HCT116 (cell line): ENCODE measurements at regions not wholly inside any gene's neighbourhood (a gene's known extent, or its start where the extent isn't known, plus 50 kb on each side); places are given as distances from the start of the nearest gene placed in this dataset.
"Not testable (repeated sequence)": the region's sequence is repeated elsewhere in the genome, so short reads cannot be mapped to it uniquely, and the experiment has no call there.

Experiments
- CTCF ChIP-seq, 3 experiments: fragments of 200-600 bp in 1 of 3; sonication (generic) in 1 of 3; IDR thresholded peaks in 2 of 3; conservative IDR thresholded peaks in 1 of 3; 2 replicates each; pipeline ENCODE4 v1.5.1; 2012 to 2017; ENCODE audit warnings: low read depth in 2 of 3, low read length in 2 of 3, antibody characterized with exemption in 1 of 3, borderline replicate concordance in 1 of 3, control low read depth in 1 of 3, mild to moderate bottlenecking in 1 of 3, mixed read lengths in 1 of 3, mixed run types in 1 of 3, moderate library complexity in 1 of 3; ENCODE audit not compliant: insufficient read depth in 1 of 3
- POLR2A ChIP-seq: IDR thresholded peaks from 2 replicates; pipeline ENCODE4 v1.7.0; 2011; ENCODE audit warnings: borderline replicate concordance; ENCODE audit not compliant: insufficient read depth, insufficient read length; ENCODE audit errors: extremely low read depth
- POLR2AphosphoS5 ChIP-seq: IDR thresholded peaks from 2 replicates; pipeline ENCODE4 v1.6.1; 2011; ENCODE audit warnings: mild to moderate bottlenecking, low read depth, low read length, moderate library complexity
- SIN3A ChIP-seq: IDR thresholded peaks from 2 replicates; pipeline ENCODE4 v1.6.1; 2012; ENCODE audit warnings: low read depth
- YY1 ChIP-seq: IDR thresholded peaks from 2 replicates; pipeline ENCODE4 v1.6.1; 2011; ENCODE audit warnings: low read length, low read depth, moderate library complexity, mild to moderate bottlenecking; ENCODE audit not compliant: insufficient replicate concordance; ENCODE audit errors: extremely low read depth

GRCh38 chr1:121538148-121538547, 353.4 kb downstream of the SRGAP2C start:
- not testable (repeated sequence) for TF ChIP-seq CTCF (IDR thresholded peaks at IDR 0.05 in 2 of 3, conservative IDR thresholded peaks at IDR 0.05 in 1 of 3; ENCODE audit: borderline replicate concordance in 1 of 3, insufficient read depth in 1 of 3, low read depth in 2 of 3, low read length in 2 of 3); SIN3A; POLR2AphosphoS5; YY1; POLR2A
